ENCODE measurements at regions not wholly inside any gene's neighbourhood (a gene's known extent, or its start where the extent isn't known, plus 50 kb on each side); places are given as distances from the start of the nearest gene placed in this dataset. TPM values are rescaled to one million over a fixed set of nuclear protein-coding genes. Genes with fewer than 3 reads are reported as not detected.

DNA sequence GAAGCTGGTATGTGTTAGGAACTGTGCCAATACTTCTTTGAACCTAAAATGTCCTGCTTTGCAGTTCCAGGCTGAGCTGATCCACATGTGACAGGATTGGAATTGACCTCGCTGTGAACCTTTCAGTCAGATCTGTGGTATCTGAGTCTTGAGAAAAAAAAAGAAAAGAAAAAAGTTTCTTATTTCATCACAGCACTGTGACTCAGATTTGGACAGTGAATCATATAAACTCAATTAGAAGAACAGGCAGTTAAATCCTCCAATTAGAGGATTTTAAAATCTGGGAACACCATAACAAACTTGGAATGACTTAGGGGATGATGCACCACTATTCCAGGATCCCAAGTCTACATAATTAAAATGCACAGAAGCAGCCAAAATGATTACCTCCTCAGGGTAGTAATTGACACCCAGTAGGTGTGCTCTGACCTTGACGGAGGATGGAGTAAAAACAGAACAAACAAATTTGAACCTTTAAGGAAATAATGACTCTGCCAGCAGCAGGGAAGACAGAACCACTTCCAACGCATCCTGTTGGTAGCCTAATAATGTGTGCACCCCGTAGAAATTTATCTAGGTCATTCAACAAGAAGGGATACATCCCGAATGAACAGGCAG is 57.8 kb upstream of the RAI14 start:
- DNase-seq, result peak; percentile 79

DNA sequence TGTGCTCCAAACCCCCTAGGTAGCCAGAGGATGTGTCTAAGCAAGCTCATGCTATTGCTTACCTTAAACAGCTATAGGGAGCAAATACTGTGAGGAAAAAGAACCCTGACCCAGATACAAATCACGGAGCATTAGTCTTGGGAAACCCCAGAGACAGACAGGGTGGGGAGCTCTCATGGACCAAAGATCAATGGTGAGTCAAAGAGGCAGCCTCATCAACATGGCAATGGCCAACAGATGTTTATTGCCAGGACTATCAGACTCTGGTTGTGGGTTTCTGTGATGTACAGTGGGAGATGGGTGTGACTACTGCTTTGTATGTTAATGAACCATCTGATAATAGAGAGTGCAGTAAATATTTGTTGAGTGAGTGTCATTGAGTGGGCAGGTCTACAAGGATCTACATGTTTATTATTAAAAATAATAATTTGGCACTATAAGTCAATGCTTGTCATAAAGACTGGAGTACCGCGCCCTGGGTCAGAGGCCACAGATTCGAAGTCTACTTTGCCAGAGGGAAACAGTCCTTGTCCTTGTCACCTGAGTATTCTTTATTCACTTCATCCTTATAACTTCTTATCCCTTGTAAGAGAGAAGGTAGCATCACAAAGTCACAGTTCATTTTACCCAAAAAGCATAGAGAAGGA is 56.5 kb upstream of the RAI14 start:
- DNase-seq, result no peak

DNA sequence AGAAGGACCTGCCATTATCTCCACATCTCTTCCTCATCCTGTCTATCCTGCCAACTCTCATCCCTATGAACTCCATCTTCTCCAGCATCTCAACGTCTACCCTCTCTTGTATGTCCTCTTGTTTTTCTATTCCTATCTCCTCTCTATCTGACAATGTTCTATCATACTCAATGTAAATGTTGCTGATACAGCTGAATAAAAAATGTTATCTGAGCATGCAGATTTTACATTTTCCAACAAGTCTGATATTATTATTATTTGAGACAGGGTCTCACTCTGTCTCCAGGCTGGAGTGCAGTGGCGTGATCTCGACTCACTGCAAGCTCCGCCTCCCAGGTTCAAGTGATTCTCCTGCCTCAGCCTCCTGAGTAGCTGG is 56.0 kb upstream of the RAI14 start:
- DNase-seq, result no peak

DNA sequence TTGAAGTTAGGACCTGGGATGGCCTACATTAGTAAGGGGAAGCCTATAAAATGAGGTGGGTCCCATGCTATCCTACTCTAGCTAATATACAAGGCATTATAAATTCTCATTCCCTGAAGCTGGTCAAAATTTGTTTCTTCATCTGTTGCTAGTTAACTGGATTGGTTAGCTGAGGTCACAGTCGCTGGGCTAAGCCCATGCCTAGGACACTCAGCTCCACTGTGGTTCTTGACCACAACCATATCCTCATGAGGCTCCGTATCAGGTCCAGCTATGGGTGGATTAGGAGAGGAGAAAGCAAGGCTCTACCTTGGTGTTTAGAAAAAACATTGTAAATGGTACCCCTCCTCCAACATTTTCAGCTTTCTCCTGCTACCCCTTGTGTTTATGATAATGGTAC is 52.8 kb upstream of the RAI14 start:
- DNase-seq, result no peak

DNA sequence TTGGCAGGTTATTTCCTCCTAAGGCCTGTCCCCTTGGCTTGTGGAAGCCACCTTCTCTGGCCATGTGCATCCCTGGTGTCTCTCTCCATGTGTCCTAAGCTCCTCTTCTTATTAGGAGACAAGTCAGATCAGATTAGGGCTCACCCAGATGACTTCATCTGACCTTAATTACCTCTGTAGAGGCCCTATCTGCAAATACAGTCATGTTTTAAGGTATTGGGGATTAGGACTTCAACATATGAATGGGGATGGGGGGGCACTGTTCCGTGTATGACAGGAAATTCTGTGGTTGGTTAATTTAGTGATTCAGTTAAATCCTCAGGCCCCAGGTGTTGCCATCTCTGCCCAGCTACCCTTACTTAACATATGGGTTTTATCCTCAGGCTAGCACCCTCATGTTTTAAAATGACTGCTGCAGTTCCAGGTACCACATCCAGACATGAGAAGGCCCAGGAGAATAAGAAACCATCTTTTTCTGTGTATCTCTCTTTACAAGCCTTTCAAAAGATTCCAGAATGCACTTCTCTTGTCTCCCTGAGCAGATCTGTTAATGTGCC is 51.9 kb upstream of the RAI14 start:
- DNase-seq, result no peak

DNA sequence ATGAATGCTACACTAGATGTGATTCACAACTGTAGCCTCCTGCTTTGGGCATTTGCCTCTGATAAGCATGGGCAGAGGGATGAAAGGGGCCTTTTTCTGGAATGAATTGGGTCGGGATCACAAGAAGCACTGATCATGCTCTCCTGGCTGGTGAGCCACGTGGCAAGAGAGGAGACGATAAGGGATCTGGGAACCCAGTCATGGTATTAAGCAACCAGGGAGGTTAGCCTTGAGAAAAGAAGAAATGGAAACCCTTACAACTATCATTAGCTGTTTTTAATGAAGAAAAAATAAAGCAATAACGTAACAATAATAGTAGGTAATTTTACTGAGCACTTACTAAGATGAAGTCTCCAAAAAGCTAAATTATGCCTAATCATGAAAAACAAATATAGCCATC is 50.0 kb upstream of the RAI14 start:
- no peak for DNase-seq

Small RNA genes in the stretch of these regions (small RNA-seq; reads per million reads assigned to genes)
- not detected for gene AC139792.3 (ENCODE audit: low replicate concordance)

Data from skin of body (tissue), 2 donors.